Anterior cingulate cortex (tissue), 58 donors: ENCODE measurements at regions not wholly inside any gene's neighbourhood (a gene's known extent, or its start where the extent isn't known, plus 50 kb on each side); places are given as distances from the start of the nearest gene placed in this dataset.

ENCODE experiments used
- DNase-seq, 58 donors: peaks; one replicate each; lab custom pipeline; 2025; lab: John Stamatoyannopoulos, UW

DNA sequence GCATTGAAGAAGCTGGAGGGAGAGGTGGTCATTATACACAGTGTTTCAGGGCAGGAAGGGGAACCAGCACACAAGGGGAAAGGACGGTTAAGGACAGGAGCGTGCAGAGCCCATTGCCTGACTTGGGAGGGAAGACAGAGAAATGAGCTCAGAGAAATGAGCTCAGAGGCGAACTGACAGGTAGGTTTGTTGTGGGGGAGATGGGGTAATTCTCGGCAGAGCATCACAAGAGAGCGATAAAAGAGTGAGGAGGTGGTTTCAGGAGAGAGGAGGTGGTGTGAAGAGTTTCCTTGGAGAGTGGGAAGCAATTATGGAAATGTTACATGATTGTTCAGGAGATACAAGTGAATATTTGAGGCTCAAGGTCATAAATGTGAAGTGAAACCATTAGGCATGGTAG is 61.0 kb downstream of the MRGPRX1 start:
- DNase-seq, result peak in 1 of 58 donors; percentile 22

DNA sequence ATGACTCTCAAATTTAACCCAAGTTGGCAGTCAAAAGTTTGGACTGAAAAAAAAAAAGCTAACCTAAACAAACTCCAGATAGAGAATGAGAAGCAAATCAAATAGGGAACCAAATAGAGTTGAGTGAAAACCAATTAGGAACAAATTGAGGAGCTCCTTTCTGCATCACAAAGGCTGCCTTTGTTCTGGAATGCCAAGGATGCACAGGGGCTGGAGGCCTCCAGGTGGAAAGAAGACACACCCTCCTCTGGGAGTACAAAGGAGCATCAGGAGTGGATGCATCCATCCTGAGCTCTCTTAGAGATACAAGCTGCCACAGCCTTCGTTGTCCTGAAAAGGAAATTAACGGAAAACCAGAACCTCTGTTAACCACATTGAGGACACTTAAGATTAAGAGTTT is 73.3 kb downstream of the MRGPRX1 start:
- no peak for DNase-seq

- DNase-seq, result no peak
These were observed 73.7 kb upstream of the PTPN5 start for GRCh38 chr11:18865261-18865660.

GRCh38 chr11:18853086-18853720 is 61.6 kb upstream of the PTPN5 start:
- no peak for DNase-seq

DNA sequence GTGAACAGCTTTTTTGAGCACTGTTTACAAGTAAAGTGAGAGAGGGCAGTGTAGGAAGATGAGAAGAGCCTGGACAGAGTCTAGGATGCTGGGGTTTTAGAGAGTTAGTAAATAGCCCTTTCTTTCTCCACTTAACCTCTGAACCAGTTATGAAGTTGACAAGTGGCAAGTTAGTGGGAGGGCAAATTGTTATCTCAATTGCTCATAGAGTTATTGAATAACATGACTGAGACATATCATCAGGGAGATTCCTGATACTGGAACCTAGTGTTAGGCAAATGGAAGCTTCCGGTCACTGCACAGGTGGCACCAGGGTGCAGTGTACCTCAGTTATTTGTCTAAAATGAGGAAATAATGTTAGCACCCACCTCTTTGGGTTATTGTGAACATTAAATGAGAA is 57.8 kb upstream of the PTPN5 start:
- no peak for DNase-seq

GRCh38 chr11:18844753-18845367 is 53.3 kb upstream of the PTPN5 start:
- no peak for DNase-seq
